IPS-18c (cell line): ENCODE measurements at regions not wholly inside any gene's neighbourhood (a gene's known extent, or its start where the extent isn't known, plus 50 kb on each side); places are given as distances from the start of the nearest gene placed in this dataset.

Experiments used
- H3K4me3 ChIP-seq: 2 replicates; pipeline ENCODE4 v1.7.0; 2013; ENCODE audit warnings: low read depth, mild to moderate bottlenecking, low read length, moderate library complexity; ENCODE audit not compliant: insufficient read depth
- H3K9me3 ChIP-seq: one replicate; pipeline ENCODE4 v1.6.1; 2013; ENCODE audit warnings: mild to moderate bottlenecking, low read length, moderate library complexity; ENCODE audit not compliant: control insufficient read depth, insufficient read depth

GRCh38 chr3:177529071-177529550, 331.8 kb upstream of the TBL1XR1 start:
- Histone ChIP-seq H3K4me3 (no peak overlapping the region), H3K9me3 (no peaks in the 10 kb centered on the region)

GRCh38 chr3:177529716-177530335, 332.5 kb upstream of the TBL1XR1 start:
- Histone ChIP-seq H3K4me3 (no peak overlapping the region), H3K9me3 (no peaks in the 10 kb centered on the region)

- Histone ChIP-seq H3K4me3 (no peak overlapping the region), H3K9me3 (no peaks in the 10 kb centered on the region)
Observed at GRCh38 chr3:177530908-177531307, 333.6 kb upstream of the TBL1XR1 start.

- no peak overlapping the region for H3K4me3 ChIP-seq
Observed at GRCh38 chr3:177536873-177537272, 339.6 kb upstream of the TBL1XR1 start.

GRCh38 chr3:177537612-177538011, 340.3 kb upstream of the TBL1XR1 start:
- Histone ChIP-seq H3K4me3 (no peak overlapping the region), H3K9me3 (no peaks in the 10 kb centered on the region)

More at GRCh38 chr3:177536873-177537272, 339.6 kb upstream of the TBL1XR1 start:
- no peaks in the 10 kb centered on the region for H3K9me3 ChIP-seq

GRCh38 chr3:177538048-177538749, 340.9 kb upstream of the TBL1XR1 start:
- no peaks in the 10 kb centered on the region for H3K9me3 ChIP-seq
- H3K4me3 ChIP-seq, result no peak overlapping the region

GRCh38 chr3:177538750-177539730, 341.8 kb upstream of the TBL1XR1 start:
- Histone ChIP-seq H3K4me3 (no peak overlapping the region), H3K9me3 (no peaks in the 10 kb centered on the region)

- H3K9me3 ChIP-seq, result no peaks in the 10 kb centered on the region
- no peak overlapping the region for H3K4me3 ChIP-seq
Observed at GRCh38 chr3:177541541-177541940, 344.3 kb upstream of the TBL1XR1 start.

GRCh38 chr3:177545964-177546363, 348.7 kb upstream of the TBL1XR1 start:
- no peak overlapping the region for H3K4me3 ChIP-seq
- no peaks in the 10 kb centered on the region for H3K9me3 ChIP-seq

GRCh38 chr3:177547711-177548350, 350.5 kb upstream of the TBL1XR1 start:
- no peaks in the 10 kb centered on the region for H3K9me3 ChIP-seq
- H3K4me3 ChIP-seq, result no peak overlapping the region

GRCh38 chr3:177550667-177551066, 353.4 kb upstream of the TBL1XR1 start:
- H3K9me3 ChIP-seq, result no peaks in the 10 kb centered on the region
- H3K4me3 ChIP-seq, result no peak overlapping the region

GRCh38 chr3:177551431-177551836, 354.2 kb upstream of the TBL1XR1 start:
- H3K9me3 ChIP-seq, result no peaks in the 10 kb centered on the region
- no peak overlapping the region for H3K4me3 ChIP-seq

GRCh38 chr3:177552051-177552450, 354.8 kb upstream of the TBL1XR1 start:
- H3K4me3 ChIP-seq, result no peak overlapping the region
- no peaks in the 10 kb centered on the region for H3K9me3 ChIP-seq

- H3K4me3 ChIP-seq, result no peak overlapping the region
Observed at GRCh38 chr3:177553012-177553411, 355.7 kb upstream of the TBL1XR1 start.

GRCh38 chr3:177553579-177553978, 356.3 kb upstream of the TBL1XR1 start:
- H3K9me3 ChIP-seq, result no peaks in the 10 kb centered on the region
- H3K4me3 ChIP-seq, result no peak overlapping the region

More at GRCh38 chr3:177553012-177553411, 355.7 kb upstream of the TBL1XR1 start:
- no peaks in the 10 kb centered on the region for H3K9me3 ChIP-seq

- no peaks in the 10 kb centered on the region for H3K9me3 ChIP-seq
- no peak overlapping the region; the same call in 1 of the 2 replicates for H3K4me3 ChIP-seq
Observed at GRCh38 chr3:177554895-177555759, 357.8 kb upstream of the TBL1XR1 start.
